ENCODE measurements at regions not wholly inside any gene's neighbourhood (a gene's known extent, or its start where the extent isn't known, plus 50 kb on each side); places are given as distances from the start of the nearest gene placed in this dataset.
A peak's percentile ranks its signal among the peaks of the same experiment; 100 is the strongest.
"Not testable (repeated sequence)": the region's sequence is repeated elsewhere in the genome, so short reads cannot be mapped to it uniquely, and the experiment has no call there.

DNA sequence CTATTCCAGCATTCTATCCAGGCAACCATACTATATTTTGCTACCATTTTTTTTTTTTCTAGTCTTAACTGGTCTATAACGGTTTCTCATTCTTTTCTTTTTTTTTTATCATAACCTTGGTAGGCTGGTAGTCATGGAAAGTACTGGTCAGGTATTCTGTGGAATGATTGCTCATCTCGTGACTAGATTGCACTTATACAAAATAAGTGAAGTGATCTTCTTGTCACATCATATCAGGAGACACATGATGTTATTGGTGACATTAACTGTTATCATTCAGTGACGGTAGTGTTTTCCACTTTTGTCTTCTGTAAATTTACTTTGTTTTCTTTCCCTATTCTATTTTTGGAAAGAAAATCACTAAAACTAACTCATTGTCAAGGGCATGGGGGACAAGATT lies 239.3 kb upstream of the SLITRK6 start:
- no peak for DNase-seq

DNA sequence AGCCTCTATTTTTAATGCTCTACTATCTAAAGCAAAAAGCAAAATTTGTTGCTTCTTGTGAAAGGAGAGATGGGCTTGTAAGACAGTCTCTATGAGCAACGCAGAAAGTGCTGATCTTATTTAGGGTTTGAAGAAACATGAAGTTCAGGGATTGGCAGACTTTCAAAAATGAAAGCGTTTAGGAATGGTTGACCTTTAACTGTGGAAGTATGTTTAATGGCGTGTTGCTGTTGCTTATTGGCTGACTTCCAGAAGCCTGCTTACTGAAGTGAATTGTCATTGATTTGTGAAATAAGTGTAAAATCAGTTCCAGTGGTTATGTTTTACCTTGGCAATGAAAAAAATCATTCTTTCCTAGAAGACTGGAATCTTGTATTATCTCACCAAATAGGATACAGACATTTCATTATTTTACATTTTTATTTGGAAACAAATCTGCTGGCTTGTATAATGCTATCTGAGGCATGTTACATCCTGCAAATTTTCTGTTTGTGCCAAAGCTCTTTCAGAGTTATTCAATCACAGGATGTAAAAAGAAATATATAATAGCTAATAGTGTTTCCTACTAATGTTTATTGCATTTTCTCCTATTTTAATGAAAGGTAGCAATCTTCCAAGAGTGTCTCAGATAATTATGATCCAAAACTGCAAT lies 221.3 kb upstream of the SLITRK6 start:
- DNase-seq: no peak

DNA sequence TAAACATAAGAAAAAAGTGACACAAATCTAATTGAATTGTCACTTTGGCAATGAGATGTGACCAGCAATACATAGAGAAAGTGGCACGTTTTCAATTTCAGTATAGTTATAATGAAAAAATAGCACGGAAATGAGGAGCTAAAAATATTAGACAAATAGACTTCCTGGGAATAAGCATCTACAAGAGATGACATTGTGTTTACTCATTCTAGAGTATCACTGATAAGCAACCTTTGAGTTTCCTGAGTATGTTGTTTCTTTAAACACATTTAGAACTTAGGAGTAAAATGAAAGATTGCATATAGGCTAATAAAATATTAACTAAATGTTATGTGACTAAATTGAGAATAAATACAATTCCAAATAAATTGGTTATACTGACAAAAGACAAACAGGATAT lies 207.1 kb upstream of the SLITRK6 start:
- DNase-seq: no peak

GRCh38 chr13:86003029-86003428 lies 203.8 kb upstream of the SLITRK6 start:
- peak; percentile 70 to 72 for DNase-seq

DNA sequence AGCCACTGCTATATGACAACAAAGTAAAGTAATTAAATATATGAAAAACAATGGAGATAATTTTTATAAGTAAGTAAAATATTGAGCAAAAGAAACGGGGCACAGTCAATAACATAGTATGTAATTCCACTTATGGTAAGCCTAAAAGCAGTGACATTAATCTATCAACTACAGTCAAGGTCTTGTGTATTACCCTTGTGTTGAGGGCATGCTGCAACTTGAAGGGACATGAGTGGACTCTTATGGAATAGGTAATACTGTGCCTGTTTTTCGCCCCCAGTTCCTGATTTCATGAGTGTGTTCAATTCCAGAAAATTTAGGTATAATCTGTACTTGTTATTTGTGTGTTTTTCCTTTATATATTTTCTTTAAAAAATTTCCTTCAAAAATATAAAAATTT lies 201.3 kb upstream of the SLITRK6 start:
- DNase-seq: no peak

- no peak for DNase-seq
Measured at GRCh38 chr13:85997587-85997986, 198.4 kb upstream of the SLITRK6 start.

GRCh38 chr13:85995788-85996418 lies 196.7 kb upstream of the SLITRK6 start:
- DNase-seq: no peak

- no peak for DNase-seq
Measured at GRCh38 chr13:85993567-85993966, 194.3 kb upstream of the SLITRK6 start.

- no peak for DNase-seq
Measured at GRCh38 chr13:85990397-85990796, 191.2 kb upstream of the SLITRK6 start.

DNA sequence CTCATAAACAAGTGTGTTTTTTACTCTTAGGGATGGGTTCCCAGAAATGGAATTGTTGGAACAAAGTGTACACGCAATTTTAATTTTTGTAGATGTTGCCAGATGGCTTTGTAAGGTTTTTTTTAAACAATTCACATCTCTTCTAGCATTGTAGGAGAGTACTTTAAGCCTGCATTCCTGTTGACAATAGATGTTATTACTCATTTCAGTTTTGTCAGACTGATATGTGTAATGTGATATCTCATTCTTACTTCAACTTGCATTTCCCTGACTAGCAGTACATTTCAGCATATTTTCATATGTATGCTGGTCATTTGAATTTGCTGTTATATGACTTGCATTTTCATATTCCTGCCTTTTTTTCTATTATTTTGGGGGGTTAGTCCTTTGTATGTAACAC lies 186.6 kb upstream of the SLITRK6 start:
- peak; percentile 88 to 89 for DNase-seq

DNA sequence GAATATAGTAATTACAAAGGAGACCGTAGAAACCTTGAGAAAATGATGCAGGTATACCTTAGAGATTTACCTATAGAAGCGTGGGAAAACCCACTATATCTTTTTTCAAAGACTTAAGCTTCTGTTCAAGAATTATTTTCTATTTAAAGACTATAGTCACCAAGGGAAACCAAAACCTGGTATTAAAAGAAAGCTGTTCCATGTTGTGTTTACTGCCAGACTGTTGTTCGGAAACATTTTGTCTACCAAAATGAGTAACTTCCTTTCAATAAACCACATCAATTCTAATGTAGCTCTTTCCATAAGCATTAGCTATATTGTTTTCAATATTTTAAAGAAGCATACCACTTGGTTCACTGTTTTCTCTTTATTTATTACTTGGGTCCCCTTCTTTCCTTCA lies 182.9 kb upstream of the SLITRK6 start:
- DNase-seq: no peak

DNA sequence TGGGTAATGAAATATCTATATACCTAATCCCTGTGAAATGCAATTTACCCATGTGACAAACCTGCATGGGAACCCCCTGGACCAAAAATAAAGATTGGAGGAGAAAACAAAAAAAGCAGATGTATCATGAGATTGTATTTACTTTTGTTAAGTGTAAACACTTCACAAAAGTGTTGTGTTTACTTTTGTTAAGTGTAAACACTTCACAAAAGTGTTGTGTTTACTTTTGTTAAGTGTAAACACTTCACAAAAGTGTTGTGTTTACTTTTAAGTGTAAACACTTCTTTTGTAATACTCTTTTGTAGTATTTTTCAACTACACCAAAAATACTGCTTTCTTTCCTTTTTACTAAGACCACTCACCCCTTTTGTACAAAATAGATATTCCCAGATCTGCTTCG lies 181.2 kb upstream of the SLITRK6 start:
- not testable (repeated sequence) for DNase-seq

DNA sequence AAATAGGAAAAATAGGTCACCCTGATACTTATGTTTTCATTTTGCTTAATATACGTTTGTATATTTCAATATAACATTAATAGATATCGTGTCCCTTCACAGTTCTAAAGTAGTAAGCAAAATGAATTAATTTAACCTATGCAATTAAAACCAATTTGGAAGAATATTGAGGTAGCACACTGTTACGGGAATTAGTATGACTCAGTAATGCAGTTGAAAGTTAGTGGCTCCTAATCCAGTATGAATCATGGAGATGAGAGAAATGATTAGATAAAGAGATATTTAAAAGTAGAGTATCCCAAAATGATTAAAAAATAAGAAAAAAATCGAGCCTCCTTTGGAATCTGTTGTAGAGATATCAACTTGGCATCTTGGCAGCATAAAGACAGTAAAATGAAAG lies 177.0 kb upstream of the SLITRK6 start:
- DNase-seq: no peak

GRCh38 chr13:85974608-85975366 lies 175.6 kb upstream of the SLITRK6 start:
- DNase-seq: no peak

DNA sequence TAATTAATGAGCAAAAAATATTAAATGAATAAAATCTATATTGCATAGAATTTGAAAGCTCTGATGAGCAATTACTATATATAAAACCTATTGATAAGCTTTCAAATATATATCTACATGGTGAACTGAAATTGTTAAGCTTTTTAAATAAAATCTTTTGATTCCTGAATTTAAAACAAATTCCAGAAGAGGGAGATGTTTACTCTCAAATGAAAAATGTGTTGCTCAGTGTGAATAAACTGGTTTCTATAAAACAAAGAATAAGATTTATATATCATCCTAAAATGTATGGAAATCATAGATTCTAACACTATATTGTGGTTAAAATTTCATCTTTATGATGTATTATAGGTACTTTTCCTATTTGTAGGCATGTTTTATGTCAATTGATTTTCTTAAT lies 171.5 kb upstream of the SLITRK6 start:
- peak; percentile 29 to 56 for DNase-seq

DNA sequence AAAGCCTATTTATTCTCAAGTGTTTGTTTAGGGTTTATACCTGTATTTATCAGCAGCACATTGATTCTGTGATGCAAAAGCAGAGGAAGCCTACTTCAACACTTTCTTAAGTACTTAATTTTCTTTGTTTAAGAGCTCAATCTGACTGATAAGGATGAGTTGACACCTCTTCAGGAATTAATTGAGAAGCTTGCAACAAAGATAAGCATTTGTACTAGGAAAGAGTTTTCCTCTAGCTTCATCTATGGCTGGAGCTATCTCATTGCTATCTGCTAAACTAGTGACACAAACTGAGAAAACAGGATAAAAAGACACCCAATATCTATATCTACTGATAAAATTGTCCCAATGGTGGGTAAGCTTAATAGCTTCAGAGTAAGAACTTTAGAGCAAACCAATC lies 170.1 kb upstream of the SLITRK6 start:
- DNase-seq: no peak

DNA sequence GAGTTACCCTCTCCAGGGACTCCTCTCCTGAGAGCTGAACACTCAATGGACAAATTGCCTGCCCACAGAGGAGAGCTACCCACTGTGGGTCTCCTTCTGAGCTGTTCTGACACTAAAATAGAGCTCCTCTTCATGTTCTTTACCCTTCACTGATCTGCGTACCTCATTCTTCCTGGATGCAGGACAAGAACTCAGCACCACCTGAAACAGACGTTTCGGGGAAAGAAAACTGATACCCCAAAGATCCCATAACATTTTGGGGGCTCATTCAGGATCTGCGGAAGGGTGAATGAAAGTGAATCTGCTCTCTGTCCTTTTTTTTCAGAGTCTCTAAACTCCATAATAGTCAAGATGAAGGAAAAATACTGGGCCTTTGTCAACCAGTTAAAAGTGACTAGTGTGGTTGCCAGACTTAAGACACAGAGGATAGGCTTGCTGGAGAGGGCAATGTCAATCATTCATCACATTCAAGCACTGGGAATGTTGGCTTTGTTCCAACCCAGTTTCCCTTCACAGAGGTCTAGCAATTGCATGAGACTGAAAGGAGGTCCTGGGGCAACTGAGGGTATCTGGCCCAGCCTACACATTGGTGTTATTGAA lies 136.7 kb upstream of the SLITRK6 start:
- no peak for DNase-seq

- DNase-seq: no peak
Measured at GRCh38 chr13:85930108-85930507, 130.9 kb upstream of the SLITRK6 start.

- no peak for DNase-seq
Measured at GRCh38 chr13:85910962-85911361, 111.7 kb upstream of the SLITRK6 start.

DNA sequence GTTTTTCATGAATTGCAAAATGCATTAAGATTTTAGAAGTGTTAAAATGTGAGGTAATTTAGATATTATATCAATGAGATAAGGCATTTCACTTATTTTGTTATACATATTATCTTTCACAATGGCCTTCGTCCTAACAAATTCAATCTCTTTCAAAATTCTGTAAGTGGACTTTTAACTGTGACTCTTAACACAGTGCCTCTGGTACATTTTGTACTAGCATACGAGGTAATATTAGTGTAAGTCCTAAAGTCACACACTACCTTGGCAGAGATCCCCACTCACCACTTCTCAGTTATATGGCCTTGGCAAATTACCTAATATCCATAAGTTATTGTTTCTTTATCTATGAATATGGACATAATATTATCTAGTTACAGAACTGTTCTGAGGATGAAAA lies 101.3 kb upstream of the SLITRK6 start:
- no peak for DNase-seq

DNA sequence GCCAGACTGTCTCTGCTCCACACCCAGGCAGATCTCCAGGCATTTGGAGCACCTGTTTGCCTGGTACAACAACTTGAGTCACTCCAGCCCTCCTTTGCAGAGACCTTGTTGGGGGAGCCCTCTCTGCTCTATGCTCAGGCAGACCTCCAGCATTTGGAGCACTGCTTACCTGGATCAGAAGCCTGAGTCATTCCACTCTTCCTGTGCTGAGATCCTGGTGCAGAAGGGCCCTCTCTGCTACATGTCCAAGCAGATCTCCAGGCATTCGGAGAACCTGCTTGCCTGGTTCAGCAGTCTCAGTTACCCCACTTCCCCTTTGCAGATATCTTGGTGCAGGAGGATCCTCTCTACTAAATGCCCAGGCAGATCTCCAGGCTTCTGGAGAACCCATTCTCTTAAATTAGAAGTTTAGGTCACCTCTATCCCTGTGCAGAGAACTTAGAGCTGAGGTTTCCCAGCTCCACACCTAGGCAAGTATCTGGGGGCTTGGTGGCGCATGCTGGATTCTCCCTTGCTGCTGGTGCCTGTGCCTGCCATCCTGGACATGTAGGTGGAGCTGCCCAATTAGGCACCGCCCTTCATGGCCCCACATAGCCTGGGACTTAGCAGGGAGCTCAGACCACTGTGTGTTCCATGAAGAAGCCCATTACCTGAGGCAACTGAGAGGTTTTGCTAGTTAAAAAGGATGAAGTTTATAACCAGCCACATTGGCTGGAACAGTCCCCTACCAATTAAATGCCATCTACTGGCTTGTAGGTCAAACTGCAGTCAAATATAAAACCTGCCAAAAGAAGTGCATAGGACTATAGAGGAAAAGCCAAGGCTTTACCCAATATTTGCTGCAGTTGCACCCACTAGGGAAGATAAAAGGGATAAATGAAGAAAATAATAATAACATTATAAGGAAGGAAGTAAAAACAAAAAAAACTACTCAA lies 97.6 kb upstream of the SLITRK6 start:
- no peak for DNase-seq

DNA sequence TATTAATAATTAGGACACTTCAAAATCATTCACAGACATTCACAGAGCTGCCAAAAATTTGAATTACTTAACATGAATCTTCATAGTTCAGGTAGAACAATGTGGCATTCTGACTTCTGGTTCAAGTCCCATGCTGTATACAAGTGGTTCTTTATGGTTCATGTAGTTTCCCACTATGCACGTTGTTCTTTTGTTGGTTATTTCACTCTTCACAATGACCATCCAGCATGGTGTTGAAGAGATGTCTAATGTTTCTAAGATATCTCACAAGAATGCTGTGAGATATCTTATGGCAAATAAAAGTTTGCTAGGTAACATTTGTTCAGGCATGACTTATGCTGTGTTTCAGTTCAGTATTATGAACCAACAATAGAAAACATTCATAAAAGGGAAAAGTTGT lies 88.2 kb upstream of the SLITRK6 start:
- DNase-seq: no peak

DNA sequence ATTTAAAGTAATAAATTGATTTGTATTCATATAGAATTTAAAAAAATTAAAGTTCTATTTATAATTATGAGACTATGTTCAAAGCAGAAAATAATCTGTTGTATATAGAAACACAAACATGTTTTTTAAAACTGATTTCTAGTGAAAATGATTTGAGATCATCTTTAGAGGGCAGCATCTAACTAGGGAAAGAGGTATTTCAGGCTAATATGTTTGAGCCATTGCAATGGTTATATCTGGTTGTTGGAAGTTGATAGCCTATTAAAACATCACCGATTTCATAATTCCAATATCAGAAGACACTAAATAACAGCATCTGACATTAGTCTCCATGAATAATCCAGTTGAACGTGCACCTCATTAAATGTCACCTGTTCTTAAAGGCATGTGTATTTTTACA lies 79.8 kb upstream of the SLITRK6 start:
- peak in 1 of 2 experiments; percentile 45 for DNase-seq

Data from NCI-H526 (cell line).